Effector memory CD8-positive, alpha-beta T cell (primary cell): ENCODE measurements at regions not wholly inside any gene's neighbourhood (a gene's known extent, or its start where the extent isn't known, plus 50 kb on each side); places are given as distances from the start of the nearest gene placed in this dataset.

Experiments used
- ATAC-seq: fragments of 150-1000 bp; cut with Tn5 transposase; replicated peaks from 2 replicates; pipeline ENCODE4 v1.10.0; 2021; ENCODE audit warnings: mild to moderate bottlenecking, moderate library complexity
- DNase-seq, 3 experiments: peaks; one replicate each; pipeline ENCODE4 v3.0.0; 2021
- H3K27ac Mint-ChIP-seq, 2 donors: one replicate each; pipeline ENCODE4 v1.8.0; 2022; ENCODE audit warnings: mild to moderate bottlenecking in 2 of 2, mixed read lengths in 2 of 2, moderate library complexity in 2 of 2
- H3K27me3 Mint-ChIP-seq, 2 donors: one replicate each; pipeline ENCODE4 v1.8.0; 2022; ENCODE audit warnings: mixed read lengths in 2 of 2
- H3K36me3 Mint-ChIP-seq: one replicate; pipeline ENCODE4 v1.8.0; 2022; ENCODE audit warnings: mild to moderate bottlenecking, moderate library complexity, mixed read lengths; ENCODE audit not compliant: insufficient read depth
- H3K4me1 Mint-ChIP-seq, 2 donors: one replicate each; pipeline ENCODE4 v1.8.0; 2022; ENCODE audit warnings: low read depth in 2 of 2, mixed read lengths in 2 of 2
- H3K4me3 Mint-ChIP-seq, 2 donors: one replicate each; pipeline ENCODE4 v1.8.0; 2022; ENCODE audit warnings: mild to moderate bottlenecking in 2 of 2, mixed read lengths in 2 of 2, moderate library complexity in 2 of 2
- H3K9me3 Mint-ChIP-seq, 2 donors: one replicate each; pipeline ENCODE4 v1.8.0; 2022; ENCODE audit warnings: mixed read lengths in 2 of 2

- no peak for DNase-seq
- no peaks in the 10 kb centered on the region for H3K27me3 Mint-ChIP-seq
These were observed 112.8 kb upstream of the PITX2 start for GRCh38 chr4:110735686-110736085.

GRCh38 chr4:110737931-110738330 lies 115.1 kb upstream of the PITX2 start:
- peaks cover 13 to 21% of the 10 kb centered on the region in 2 donors for H3K9me3 Mint-ChIP-seq

More at GRCh38 chr4:110735686-110736085, 112.8 kb upstream of the PITX2 start:
- Mint-ChIP-seq H3K27ac (no peak overlapping the region), H3K4me3 (no peak overlapping the region), H3K4me1 (no peaks in the 10 kb centered on the region), H3K9me3 (peaks cover 17 to 24% of the 10 kb centered on the region in 2 donors), H3K36me3 (peaks cover 4% of the 10 kb centered on the region)
- no peak for ATAC-seq

GRCh38 chr4:110742143-110742542 lies 119.3 kb upstream of the PITX2 start:
- no peak overlapping the region for H3K27ac Mint-ChIP-seq

More at GRCh38 chr4:110737931-110738330, 115.1 kb upstream of the PITX2 start:
- Mint-ChIP-seq H3K27ac (no peak overlapping the region), H3K4me3 (no peak overlapping the region), H3K36me3 (no peaks in the 10 kb centered on the region), H3K4me1 (no peaks in the 10 kb centered on the region), H3K27me3 (no peaks in the 10 kb centered on the region)
- DNase-seq: no peak
- ATAC-seq: no peak

GRCh38 chr4:110748071-110748470 lies 125.2 kb upstream of the PITX2 start:
- Mint-ChIP-seq H3K4me3 (no peak overlapping the region), H3K4me1 (no peaks in the 10 kb centered on the region)

More at GRCh38 chr4:110742143-110742542, 119.3 kb upstream of the PITX2 start:
- Mint-ChIP-seq H3K4me3 (no peak overlapping the region), H3K9me3 (peaks cover 5 to 18% of the 10 kb centered on the region in 2 donors), H3K36me3 (no peaks in the 10 kb centered on the region), H3K27me3 (no peaks in the 10 kb centered on the region), H3K4me1 (no peaks in the 10 kb centered on the region)
- no peak for ATAC-seq
- no peak for DNase-seq

GRCh38 chr4:110751183-110751582 lies 128.3 kb upstream of the PITX2 start:
- no peak overlapping the region for H3K27ac Mint-ChIP-seq
- no peaks in the 10 kb centered on the region for H3K36me3 Mint-ChIP-seq
- no peak for DNase-seq
- no peak for ATAC-seq
- no peak overlapping the region for H3K4me3 Mint-ChIP-seq
- no peaks in the 10 kb centered on the region for H3K27me3 Mint-ChIP-seq
- H3K4me1 Mint-ChIP-seq: no peaks in the 10 kb centered on the region
- peaks cover 3 to 7% of the 10 kb centered on the region in 2 donors for H3K9me3 Mint-ChIP-seq

More at GRCh38 chr4:110748071-110748470, 125.2 kb upstream of the PITX2 start:
- ATAC-seq (no peak), DNase-seq (no peak)
- Mint-ChIP-seq H3K36me3 (no peaks in the 10 kb centered on the region), H3K27me3 (no peaks in the 10 kb centered on the region), H3K27ac (no peak overlapping the region), H3K9me3 (peaks cover 0 to 8% of the 10 kb centered on the region in 2 donors)

- H3K4me1 Mint-ChIP-seq: no peaks in the 10 kb centered on the region
- H3K27me3 Mint-ChIP-seq: no peaks in the 10 kb centered on the region
- H3K9me3 Mint-ChIP-seq: peaks cover 5 to 7% of the 10 kb centered on the region in 2 donors
- no peak overlapping the region for H3K4me3 Mint-ChIP-seq
- DNase-seq: no peak
- no peaks in the 10 kb centered on the region for H3K36me3 Mint-ChIP-seq
- no peak for ATAC-seq
- H3K27ac Mint-ChIP-seq: no peak overlapping the region
These were observed 129.1 kb upstream of the PITX2 start for GRCh38 chr4:110751986-110752385.

- no peak overlapping the region for H3K4me3 Mint-ChIP-seq
- no peak for DNase-seq
- no peak overlapping the region for H3K27ac Mint-ChIP-seq
- H3K36me3 Mint-ChIP-seq: no peaks in the 10 kb centered on the region
- no peaks in the 10 kb centered on the region for H3K4me1 Mint-ChIP-seq
- peaks cover 5 to 7% of the 10 kb centered on the region in 2 donors for H3K9me3 Mint-ChIP-seq
- no peaks in the 10 kb centered on the region for H3K27me3 Mint-ChIP-seq
- no peak for ATAC-seq
These were observed 130.6 kb upstream of the PITX2 start for GRCh38 chr4:110753466-110753865.

GRCh38 chr4:110754716-110755115 lies 131.8 kb upstream of the PITX2 start:
- Mint-ChIP-seq H3K4me3 (no peak overlapping the region), H3K36me3 (no peaks in the 10 kb centered on the region), H3K27me3 (no peaks in the 10 kb centered on the region), H3K9me3 (peaks cover 5 to 7% of the 10 kb centered on the region in 2 donors), H3K27ac (no peak overlapping the region), H3K4me1 (no peaks in the 10 kb centered on the region)
- no peak for ATAC-seq
- DNase-seq: no peak

GRCh38 chr4:110769578-110769977 lies 146.7 kb upstream of the PITX2 start:
- H3K27me3 Mint-ChIP-seq: no peaks in the 10 kb centered on the region
- H3K9me3 Mint-ChIP-seq: peaks cover 6 to 22% of the 10 kb centered on the region in 2 donors
- no peak overlapping the region for H3K27ac Mint-ChIP-seq
- DNase-seq (no peak), ATAC-seq (no peak)
- no peaks in the 10 kb centered on the region for H3K36me3 Mint-ChIP-seq
- no peak overlapping the region for H3K4me3 Mint-ChIP-seq
- H3K4me1 Mint-ChIP-seq: no peaks in the 10 kb centered on the region

GRCh38 chr4:110770353-110770752 lies 147.5 kb upstream of the PITX2 start:
- Mint-ChIP-seq H3K27ac (no peak overlapping the region), H3K36me3 (no peaks in the 10 kb centered on the region), H3K9me3 (peaks cover 6 to 22% of the 10 kb centered on the region in 2 donors), H3K4me3 (no peak overlapping the region), H3K27me3 (no peaks in the 10 kb centered on the region), H3K4me1 (no peaks in the 10 kb centered on the region)
- ATAC-seq (no peak), DNase-seq (no peak)

GRCh38 chr4:110778521-110778920 lies 155.6 kb upstream of the PITX2 start:
- H3K27me3 Mint-ChIP-seq: no peaks in the 10 kb centered on the region
- no peak overlapping the region for H3K4me3 Mint-ChIP-seq
- H3K9me3 Mint-ChIP-seq: peaks cover 11 to 24% of the 10 kb centered on the region in 2 donors
- H3K36me3 Mint-ChIP-seq: no peaks in the 10 kb centered on the region
- no peak overlapping the region for H3K27ac Mint-ChIP-seq
- ATAC-seq (no peak), DNase-seq (no peak)
- H3K4me1 Mint-ChIP-seq: no peaks in the 10 kb centered on the region

GRCh38 chr4:110780538-110780937 lies 157.7 kb upstream of the PITX2 start:
- H3K36me3 Mint-ChIP-seq: no peaks in the 10 kb centered on the region
- H3K27me3 Mint-ChIP-seq: no peaks in the 10 kb centered on the region
- H3K4me3 Mint-ChIP-seq: no peak overlapping the region
- no peak overlapping the region for H3K27ac Mint-ChIP-seq
- DNase-seq (no peak), ATAC-seq (no peak)
- H3K9me3 Mint-ChIP-seq: peaks cover 11 to 28% of the 10 kb centered on the region in 2 donors
- H3K4me1 Mint-ChIP-seq: no peaks in the 10 kb centered on the region

- Mint-ChIP-seq H3K9me3 (peaks cover 11 to 29% of the 10 kb centered on the region in 2 donors), H3K27ac (no peak overlapping the region), H3K4me1 (no peaks in the 10 kb centered on the region), H3K36me3 (no peaks in the 10 kb centered on the region), H3K4me3 (no peak overlapping the region), H3K27me3 (no peaks in the 10 kb centered on the region)
- no peak for ATAC-seq
- no peak for DNase-seq
These were observed 159.1 kb upstream of the PITX2 start for GRCh38 chr4:110781944-110782343.

GRCh38 chr4:110787109-110787508 lies 164.2 kb upstream of the PITX2 start:
- no peaks in the 10 kb centered on the region for H3K27me3 Mint-ChIP-seq
- no peaks in the 10 kb centered on the region for H3K4me1 Mint-ChIP-seq
- ATAC-seq: no peak
- no peak for DNase-seq
- no peaks in the 10 kb centered on the region for H3K36me3 Mint-ChIP-seq
- H3K4me3 Mint-ChIP-seq: no peak overlapping the region
- H3K27ac Mint-ChIP-seq: no peak overlapping the region
- H3K9me3 Mint-ChIP-seq: peaks cover 5 to 8% of the 10 kb centered on the region in 2 donors

GRCh38 chr4:110787707-110788106 lies 164.8 kb upstream of the PITX2 start:
- Mint-ChIP-seq H3K4me1 (no peaks in the 10 kb centered on the region), H3K36me3 (no peaks in the 10 kb centered on the region), H3K27me3 (no peaks in the 10 kb centered on the region), H3K27ac (no peak overlapping the region), H3K4me3 (no peak overlapping the region), H3K9me3 (peaks cover 5 to 7% of the 10 kb centered on the region in 2 donors)
- DNase-seq (no peak), ATAC-seq (no peak)
